Stimulated activated CD8-positive, alpha-beta memory T cell treated with anti-CD3 and anti-CD28 coated beads, Interleukin-7, amount 100 ng/mL, for 4 hours (primary cell): ENCODE measurements at regions not wholly inside any gene's neighbourhood (a gene's known extent, or its start where the extent isn't known, plus 50 kb on each side); places are given as distances from the start of the nearest gene placed in this dataset.

Experiments used
- DNase-seq, 2 donors: peaks; one replicate each; pipeline ENCODE4 v3.0.0-alpha.2; 2020; ENCODE audit warnings: low read depth in 2 of 2

DNA sequence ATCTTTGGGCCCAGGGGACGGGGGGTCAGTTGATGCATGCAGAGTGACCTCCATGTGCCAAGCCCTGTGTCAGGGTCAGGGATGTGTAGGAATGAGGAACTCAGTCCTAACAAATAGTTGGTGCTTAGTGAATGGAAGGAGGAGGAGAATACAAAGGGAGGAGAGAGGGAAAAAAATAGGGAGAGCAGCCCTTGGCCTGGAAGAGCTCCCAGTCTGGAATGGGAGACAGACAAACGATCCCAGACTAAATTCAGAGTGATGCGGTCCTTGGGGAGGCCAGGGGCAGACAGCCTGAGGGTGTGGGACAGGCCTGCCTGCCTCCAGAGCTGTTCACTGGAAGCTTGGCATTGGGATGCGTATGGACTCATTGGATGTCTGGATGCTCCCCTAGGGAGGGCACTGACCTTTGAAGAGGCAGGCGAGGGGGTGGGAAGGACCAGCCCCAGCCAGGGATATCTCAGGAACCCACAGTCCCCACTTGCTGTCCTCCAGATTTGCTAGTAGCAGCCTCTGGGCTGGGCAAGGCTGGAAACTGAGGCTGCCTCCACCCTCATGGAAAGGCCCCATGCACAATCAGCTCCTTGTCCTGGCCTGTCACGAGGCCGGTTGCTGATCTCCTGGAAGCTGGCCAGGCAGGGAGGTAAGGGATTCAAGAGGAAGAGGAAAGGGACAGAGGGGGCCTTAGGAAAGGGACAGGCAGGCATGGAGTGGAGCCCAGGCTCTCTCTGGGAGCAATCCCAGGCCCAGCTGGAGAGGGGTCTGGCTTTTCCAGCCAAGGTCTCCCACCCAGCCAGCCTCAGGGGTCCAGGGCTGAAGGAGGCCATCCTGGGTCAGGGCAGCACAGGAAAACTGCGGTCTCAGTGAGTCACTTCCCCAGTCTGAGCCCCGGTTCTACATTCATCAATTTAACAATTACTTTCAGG lies 69.0 kb upstream of the GGTA1 start:
- no peak for DNase-seq

DNA sequence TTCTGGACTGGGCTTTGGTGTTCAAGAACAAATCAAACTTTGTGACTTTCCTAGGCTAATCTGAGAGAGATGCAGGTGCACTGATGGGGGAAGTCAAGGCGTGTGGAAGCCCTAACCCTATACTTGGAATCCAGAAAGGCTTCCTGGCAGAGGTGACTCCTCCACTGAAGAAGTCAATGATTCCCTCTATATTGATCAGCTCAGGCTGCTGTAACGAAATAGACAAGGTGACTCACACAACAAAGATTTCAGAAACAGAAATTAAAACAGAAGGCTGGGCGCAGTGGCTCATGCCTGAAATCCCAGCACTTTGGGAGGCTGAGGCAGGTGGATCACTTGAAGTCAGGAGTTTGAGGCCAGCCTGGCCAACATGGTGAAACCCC lies 69.6 kb upstream of the GGTA1 start:
- DNase-seq = no peak

DNA sequence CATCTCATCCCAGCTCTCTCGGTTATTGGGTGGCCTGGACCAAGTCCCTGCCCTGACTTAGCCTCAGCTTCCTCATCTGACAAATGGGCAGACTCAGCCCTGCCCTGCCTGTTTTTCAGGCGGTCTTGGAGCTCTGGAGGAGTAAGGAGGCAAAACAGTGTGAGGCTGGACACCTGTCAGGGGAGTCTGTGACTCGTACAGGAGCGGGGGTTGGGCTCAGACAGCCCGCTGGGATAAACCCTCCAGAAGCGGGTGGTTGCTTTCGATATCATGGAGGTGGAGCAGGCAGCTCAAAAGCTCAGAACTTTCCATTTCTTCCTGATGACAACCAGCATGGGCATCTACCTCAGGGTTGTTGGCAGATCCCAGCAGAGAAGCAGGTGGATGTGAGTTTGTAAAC lies 72.9 kb upstream of the GGTA1 start:
- no peak for DNase-seq

GRCh38 chr9:121573717-121574485 lies 74.3 kb upstream of the GGTA1 start:
- DNase-seq = no peak

- no peak for DNase-seq
Measured at GRCh38 chr9:121574774-121575519, 75.3 kb upstream of the GGTA1 start.

DNA sequence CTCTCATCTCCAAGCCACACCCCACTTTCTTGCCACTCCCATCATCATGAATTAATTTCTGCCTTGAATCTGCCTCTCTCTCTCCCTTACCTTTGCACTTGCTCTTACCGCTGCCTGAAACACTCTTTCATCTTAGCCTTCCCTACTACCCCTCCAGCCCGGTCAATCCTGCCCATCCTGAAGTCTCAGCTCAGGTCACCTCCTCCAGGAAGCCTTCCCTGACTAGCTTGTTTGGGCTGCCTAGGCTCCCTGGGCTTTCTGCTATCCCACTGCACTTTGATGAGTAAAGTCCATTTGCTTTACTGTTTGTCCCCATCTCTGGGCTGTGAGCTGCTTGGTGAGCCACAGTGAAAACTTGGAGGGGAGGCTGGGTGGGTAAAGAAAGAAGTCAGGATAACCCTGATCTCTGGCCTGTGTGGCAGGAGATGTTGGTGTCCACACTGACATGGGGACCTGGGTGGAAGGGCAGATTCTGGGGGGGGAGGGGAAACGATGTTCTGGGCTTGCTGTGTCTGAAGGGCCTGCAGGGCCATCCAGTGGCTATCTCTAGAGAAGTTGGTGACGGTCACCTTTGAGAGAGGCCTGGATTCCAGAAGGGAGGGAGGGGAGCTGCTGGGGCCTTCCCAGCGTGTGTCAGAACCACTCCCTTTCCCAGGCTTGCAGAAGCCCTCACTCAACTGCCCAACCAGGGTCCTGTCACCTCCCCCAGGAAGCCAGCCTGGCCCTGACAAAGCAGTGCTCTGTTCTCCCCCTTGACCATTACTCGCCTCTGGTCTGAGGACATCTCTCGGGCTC lies 75.0 kb upstream of the DAB2IP start:
- DNase-seq = no peak

GRCh38 chr9:121577166-121577565 lies 74.3 kb upstream of the DAB2IP start:
- DNase-seq = no peak

GRCh38 chr9:121577572-121577971 lies 73.9 kb upstream of the DAB2IP start:
- DNase-seq = no peak

DNA sequence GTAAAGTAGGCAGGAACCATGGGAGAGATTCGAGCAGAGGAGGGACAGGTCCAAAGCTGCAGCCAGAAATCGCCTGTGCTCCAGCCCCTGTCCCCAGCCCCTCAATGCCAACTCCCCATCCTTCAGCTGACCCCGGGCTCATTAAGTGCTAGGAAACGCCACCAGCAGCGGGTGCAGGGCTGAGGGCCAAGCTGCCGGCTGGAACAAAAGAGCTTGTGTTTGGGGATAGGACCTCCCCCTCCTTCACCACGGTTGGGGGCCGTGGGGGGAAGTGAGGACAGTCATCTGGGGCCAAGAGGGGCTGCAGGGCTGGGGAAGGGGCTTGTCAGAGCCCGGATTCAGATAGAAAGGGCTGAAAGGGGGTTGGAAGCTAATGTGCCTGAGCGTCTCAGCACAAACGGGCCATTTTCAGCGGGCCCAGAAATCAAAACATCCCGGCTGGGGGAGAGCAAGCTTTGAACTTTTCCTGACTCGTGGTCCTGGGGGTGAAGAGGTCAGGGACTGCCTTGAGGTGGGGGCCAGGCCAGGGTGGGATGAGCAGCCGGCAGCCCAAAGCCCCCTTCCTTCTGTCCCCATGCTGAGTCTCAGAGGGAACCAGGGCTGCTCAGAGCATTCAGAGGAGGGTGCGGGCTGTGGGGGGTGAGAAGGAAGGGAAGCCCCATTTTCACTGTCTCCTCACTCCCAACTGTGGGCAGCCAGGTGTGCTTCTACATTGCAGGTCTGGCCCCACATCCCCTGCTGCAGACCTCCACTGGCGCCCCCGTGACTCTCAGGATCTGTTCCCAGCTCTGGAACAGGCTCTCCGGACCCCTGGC lies 69.4 kb upstream of the DAB2IP start:
- DNase-seq = no peak

DNA sequence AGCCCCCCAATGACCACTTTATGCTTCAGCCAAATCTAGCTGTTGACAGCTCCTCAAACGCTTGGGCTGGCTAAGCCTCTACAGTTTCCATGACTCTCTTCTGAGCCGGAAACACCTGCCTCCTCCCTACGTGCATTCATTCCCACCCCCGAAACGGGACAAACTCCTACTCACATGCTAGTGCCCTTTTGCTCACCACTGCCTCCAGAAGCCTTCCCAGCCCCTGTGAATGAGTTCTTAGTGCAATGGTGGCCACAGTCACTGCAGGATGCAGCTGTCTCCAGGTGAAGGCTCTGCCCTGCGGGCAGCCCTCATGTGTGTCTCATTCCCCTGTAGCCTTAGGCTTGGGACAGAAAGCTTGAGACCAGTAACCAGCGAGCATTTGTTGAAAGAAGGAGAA lies 68.8 kb upstream of the DAB2IP start:
- DNase-seq = no peak

DNA sequence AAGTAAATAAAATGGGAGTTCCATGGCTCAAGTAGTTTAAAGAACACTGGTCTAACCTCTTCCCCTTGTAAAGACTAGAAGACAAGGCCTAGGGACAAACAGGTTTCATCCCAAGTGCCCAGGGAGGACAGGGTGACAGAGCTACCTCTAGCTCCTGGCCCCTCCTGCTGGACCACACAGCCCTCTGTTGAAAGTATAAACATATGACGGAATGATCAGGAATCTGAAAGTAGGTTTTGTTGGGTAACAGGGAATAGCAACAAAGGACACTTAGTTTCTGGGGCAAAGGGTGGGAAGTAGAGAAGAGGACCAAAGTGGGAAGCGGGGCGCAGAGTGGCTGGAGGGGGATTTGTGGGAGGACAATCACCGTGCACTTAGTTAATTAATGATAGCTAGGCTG lies 67.0 kb upstream of the DAB2IP start:
- DNase-seq = no peak

GRCh38 chr9:121587863-121588262 lies 63.6 kb upstream of the DAB2IP start:
- no peak for DNase-seq

DNA sequence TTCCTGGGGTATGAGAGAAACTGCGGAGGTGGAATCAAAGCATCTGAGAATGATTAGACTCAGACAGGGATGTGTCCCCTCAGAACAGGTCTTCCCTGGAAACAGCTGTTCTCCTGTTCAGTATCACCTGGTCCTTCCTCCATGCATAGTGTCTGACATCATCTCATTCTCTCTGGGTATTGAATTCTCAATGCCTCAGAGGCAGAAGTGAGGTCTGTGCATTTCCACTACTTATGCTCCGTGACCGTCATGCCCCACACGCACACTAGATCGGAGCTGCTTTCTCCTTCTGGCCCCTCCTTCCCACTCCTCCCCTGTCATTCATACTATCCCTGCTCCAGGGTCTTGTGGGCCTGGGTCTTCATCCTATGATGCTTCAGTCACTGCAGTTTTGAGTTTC lies 61.4 kb upstream of the DAB2IP start:
- no peak for DNase-seq

GRCh38 chr9:121592265-121592664 lies 59.2 kb upstream of the DAB2IP start:
- no peak for DNase-seq

DNA sequence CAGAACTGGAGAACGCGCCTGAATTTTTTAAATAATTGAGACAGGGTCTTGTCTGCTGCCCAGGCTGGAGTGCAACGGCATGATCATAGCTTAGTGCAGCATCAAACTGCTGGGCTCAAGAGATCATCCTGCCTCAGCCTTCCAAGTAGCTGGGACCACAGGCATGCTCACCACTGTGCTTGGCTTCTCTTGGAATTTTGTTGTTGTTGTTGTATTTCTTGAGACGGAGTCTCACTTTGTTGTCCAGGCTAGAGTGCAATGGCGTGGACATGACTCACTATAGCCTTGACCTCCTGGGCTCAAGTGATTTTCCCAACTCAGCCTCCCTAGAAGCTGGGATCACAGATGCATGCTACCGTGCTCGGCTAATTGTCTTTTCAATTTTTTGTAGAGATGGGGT lies 58.4 kb upstream of the DAB2IP start:
- no peak for DNase-seq

DNA sequence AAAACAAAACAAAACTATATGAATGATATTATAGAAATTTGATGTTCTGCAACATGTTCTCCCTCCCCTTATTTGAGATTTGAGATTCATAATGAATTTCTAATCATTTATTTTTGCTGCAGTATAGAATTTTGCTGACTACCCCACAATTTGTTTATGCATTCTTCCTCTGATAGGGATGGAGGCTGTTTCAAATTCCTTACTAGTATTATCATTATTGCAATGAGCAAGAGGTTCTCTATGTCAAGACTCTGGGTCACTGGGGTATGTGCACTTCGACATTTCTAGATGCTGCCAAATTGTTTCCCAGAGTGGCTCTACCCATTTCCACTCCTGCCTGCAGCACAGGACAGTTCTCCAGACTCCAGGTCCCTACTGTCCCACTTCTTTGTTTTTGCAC lies 54.9 kb upstream of the DAB2IP start:
- no peak for DNase-seq

GRCh38 chr9:121597698-121598166 lies 53.7 kb upstream of the DAB2IP start:
- no peak for DNase-seq

DNA sequence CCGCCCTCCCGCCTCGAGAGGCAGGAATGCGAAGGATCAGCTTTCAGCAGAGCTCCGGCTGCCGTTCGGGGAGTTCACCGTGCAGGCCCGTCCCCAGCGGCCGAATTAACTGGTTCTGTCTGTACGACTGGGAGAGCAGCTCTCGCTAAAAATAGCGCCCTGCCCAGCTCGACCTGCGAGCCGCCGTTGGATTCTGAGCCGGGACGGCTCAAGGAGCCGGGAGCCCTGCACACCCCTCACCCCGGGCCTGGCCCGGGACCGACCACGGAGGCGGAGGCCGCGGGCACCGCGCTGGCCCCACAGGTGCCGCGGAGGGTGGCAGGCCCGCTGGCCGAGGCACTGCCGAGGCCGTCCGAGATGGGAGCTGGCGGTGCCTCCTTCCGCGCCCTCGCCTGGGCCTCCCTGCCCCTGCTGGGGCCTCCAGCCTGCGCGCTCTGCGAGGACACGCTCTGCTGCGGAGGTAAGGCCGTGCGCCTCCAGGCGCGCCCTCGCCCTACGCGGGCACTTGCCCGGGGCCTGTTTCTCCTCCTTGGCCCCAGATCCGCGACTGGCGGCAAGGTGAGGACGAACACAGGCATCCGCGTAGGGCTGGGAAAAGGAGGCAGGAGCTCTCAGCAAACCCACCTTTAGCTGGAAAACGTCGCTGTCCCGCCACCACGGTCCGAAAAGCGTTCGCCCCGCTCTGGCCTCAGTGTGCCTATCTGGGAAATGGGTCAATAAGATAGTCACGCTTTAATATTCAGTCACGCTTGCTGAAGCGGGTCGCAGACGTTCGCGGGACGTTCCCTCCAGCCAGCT lies 53.1 kb upstream of the DAB2IP start:
- DNase-seq = no peak

DNA sequence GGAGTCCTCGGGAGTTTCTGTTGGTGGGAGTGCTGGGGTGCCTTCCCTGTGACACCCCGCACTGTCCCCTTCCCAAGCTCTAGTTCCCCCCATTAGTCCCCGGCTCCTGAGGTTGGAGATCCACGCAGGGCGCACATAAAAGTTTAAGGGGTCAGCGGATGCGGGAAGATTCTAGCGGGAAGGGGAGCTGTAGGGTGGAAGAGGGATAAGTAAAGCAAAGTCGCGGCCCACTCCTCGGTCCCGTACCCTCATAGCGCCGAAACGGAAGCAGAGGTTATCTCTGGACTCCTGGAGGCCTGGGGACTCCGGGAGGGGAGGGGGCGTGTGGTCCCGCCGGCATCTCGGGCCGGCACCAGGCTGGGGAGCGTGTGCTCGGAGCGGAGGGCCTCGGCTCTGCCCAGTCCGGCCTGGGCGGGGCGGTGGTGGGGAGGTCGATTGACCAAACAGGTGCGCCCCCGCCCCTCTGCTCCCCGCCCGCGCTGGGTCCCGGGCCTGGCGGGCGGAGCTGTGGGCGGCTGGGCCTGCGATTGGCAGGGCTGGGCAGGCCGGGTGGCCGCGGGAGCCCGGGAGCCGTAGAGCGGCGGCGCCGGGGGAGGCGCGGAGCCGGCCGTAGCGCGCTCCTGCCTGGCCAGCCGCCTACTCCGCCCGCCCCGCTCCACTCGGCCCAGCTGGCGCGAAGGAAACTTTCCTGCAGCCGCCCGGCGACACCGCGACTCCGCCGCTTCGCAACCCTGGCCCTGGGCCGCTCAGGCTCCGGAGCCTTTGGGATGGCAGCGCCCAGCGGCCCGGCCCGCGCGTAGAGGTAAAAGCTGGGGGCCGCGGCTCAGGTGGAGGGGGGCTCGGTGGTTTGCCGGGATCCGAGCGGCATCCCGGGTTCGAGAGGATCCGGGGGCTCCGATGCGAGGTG lies 52.2 kb upstream of the DAB2IP start:
- no peak for DNase-seq
